Hepatocyte (in vitro differentiated cells): ENCODE measurements at regions not wholly inside any gene's neighbourhood (a gene's known extent, or its start where the extent isn't known, plus 50 kb on each side); places are given as distances from the start of the nearest gene placed in this dataset.

ENCODE experiments used
- DNase-seq: peaks from one replicate; pipeline ENCODE4 v3.0.0-alpha.2; 2016; ENCODE audit warnings: low spot score
- H2AFZ ChIP-seq: fragments of 200-600 bp; sonication (generic); 2 replicates; pipeline ENCODE4 v1.6.0; 2016; ENCODE audit warnings: antibody characterized with exemption, mild to moderate bottlenecking
- H3K27ac ChIP-seq: fragments of 200-600 bp; sonication (generic); 2 replicates; pipeline ENCODE4 v1.5.1; 2016; ENCODE audit warnings: mild to moderate bottlenecking
- H3K27me3 ChIP-seq: fragments of 200-600 bp; sonication (generic); 2 replicates; pipeline ENCODE4 v1.6.1; 2016
- H3K36me3 ChIP-seq: fragments of 200-600 bp; sonication (generic); replicated peaks from 2 replicates; pipeline ENCODE4 v1.5.1; 2016; ENCODE audit warnings: low read depth; ENCODE audit not compliant: insufficient read depth
- H3K4me1 ChIP-seq: fragments of 200-600 bp; sonication (generic); 2 replicates; pipeline ENCODE4 v1.5.1; 2016; ENCODE audit warnings: mild to moderate bottlenecking, moderate library complexity; ENCODE audit not compliant: insufficient read depth
- H3K4me2 ChIP-seq: fragments of 200-600 bp; sonication (generic); 2 replicates; pipeline ENCODE4 v1.6.0; 2016
- H3K4me3 ChIP-seq: fragments of 200-600 bp; sonication (generic); 2 replicates; pipeline ENCODE4 v1.5.1; 2016; ENCODE audit warnings: mild to moderate bottlenecking
- H3K79me2 ChIP-seq: fragments of 200-600 bp; sonication (generic); 2 replicates; pipeline ENCODE4 v1.6.0; 2017; ENCODE audit warnings: mild to moderate bottlenecking
- H3K9me2 ChIP-seq: fragments of 200-600 bp; sonication (generic); replicated peaks from 2 replicates; pipeline ENCODE4 v1.6.0; 2017; ENCODE audit warnings: mild to moderate bottlenecking; ENCODE audit not compliant: insufficient read depth
- H3K9me3 ChIP-seq: fragments of 200-600 bp; sonication (generic); 2 replicates; pipeline ENCODE4 v1.5.1; 2016; ENCODE audit warnings: low read depth, mild to moderate bottlenecking
- H4K20me1 ChIP-seq: fragments of 200-600 bp; sonication (generic); 2 replicates; pipeline ENCODE4 v1.6.0; 2016; ENCODE audit warnings: mild to moderate bottlenecking; ENCODE audit not compliant: insufficient read depth, poor library complexity, severe bottlenecking
- EZH2 ChIP-seq: fragments of 200-600 bp; sonication (generic); IDR thresholded peaks from 2 replicates; pipeline ENCODE4 v1.6.1; 2016; ENCODE audit warnings: antibody characterized with exemption, mild to moderate bottlenecking, borderline replicate concordance
- EZH2phosphoT487 ChIP-seq: fragments of 200-600 bp; sonication (generic); IDR thresholded peaks from one replicate; pipeline ENCODE4 v1.6.1; 2018; ENCODE audit warnings: antibody characterized with exemption, mild to moderate bottlenecking, low read depth, moderate library complexity; ENCODE audit not compliant: unreplicated experiment, severe bottlenecking
- WGBS: methylation state at CpG from one replicate; pipeline ENCODE4 v1.1.6; 2016; ENCODE audit warnings: low lambda C conversion rate; ENCODE audit errors: missing lambda C conversion rate; 5-methylcytosine and 5-hydroxymethylcytosine counted together
- TF ChIP-seq, protein P1 (sequence below): fragments of 200-600 bp; sonication (generic); IDR thresholded peaks from 2 replicates; pipeline ENCODE4 v1.5.1; 2016; ENCODE audit warnings: antibody characterized with exemption, mild to moderate bottlenecking; ENCODE audit not compliant: poor library complexity

DNA sequence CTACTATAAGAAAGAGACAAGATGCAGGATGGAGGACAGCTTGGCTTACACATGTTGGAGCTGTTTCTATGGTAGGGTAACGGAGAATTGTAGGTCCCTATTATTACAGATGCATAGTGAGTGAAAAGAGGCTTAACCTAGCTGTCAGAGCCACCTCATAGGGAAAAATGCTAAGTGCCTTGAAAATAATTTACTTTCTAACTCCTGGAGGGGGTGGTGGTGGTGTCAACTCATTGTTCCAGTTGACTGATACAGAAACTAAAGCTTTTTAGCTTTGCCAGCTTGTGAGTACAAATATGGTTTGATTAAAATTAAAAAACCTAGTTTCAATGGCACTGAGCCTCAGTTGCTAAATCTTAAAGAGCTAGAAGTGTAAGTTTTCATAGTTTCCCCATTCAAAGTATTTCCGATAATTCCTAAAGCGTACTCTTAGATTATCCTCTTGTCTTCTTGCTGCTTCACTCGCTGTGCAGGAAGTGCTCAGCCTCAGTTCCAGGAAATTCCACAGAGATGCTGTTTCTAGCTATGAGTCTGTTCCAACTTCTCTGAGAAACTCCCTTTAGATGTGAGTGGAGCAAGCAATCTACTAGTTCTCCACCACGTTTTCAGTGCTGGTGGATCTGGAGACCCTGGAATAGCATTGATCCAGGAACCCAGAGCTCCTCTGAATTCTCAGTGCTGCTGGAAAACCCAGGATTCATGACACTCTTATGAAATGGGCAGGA lies 265.2 kb downstream of the DMAC1 start:
- Histone ChIP-seq H3K4me3 (no peak overlapping the region), H3K79me2 (no peaks in the 10 kb centered on the region), H3K27ac (no peak overlapping the region), H2AFZ (no peak overlapping the region), H3K9me2 (no peaks in the 10 kb centered on the region), H4K20me1 (no peaks in the 10 kb centered on the region), H3K27me3 (no peaks in the 10 kb centered on the region), H3K4me2 (no peak overlapping the region), H3K36me3 (no peaks in the 10 kb centered on the region), H3K9me3 (no peaks in the 10 kb centered on the region), H3K4me1 (no peaks in the 10 kb centered on the region)
- DNase-seq, result no peak
- WGBS, result 89% methylated on average over 5 of the region's 5 CpGs
- TF ChIP-seq EZH2phosphoT487 (no peak), EZH2 (no peak)
- TF ChIP-seq, protein P1, sequence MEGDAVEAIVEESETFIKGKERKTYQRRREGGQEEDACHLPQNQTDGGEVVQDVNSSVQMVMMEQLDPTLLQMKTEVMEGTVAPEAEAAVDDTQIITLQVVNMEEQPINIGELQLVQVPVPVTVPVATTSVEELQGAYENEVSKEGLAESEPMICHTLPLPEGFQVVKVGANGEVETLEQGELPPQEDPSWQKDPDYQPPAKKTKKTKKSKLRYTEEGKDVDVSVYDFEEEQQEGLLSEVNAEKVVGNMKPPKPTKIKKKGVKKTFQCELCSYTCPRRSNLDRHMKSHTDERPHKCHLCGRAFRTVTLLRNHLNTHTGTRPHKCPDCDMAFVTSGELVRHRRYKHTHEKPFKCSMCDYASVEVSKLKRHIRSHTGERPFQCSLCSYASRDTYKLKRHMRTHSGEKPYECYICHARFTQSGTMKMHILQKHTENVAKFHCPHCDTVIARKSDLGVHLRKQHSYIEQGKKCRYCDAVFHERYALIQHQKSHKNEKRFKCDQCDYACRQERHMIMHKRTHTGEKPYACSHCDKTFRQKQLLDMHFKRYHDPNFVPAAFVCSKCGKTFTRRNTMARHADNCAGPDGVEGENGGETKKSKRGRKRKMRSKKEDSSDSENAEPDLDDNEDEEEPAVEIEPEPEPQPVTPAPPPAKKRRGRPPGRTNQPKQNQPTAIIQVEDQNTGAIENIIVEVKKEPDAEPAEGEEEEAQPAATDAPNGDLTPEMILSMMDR, result no peak

DNA sequence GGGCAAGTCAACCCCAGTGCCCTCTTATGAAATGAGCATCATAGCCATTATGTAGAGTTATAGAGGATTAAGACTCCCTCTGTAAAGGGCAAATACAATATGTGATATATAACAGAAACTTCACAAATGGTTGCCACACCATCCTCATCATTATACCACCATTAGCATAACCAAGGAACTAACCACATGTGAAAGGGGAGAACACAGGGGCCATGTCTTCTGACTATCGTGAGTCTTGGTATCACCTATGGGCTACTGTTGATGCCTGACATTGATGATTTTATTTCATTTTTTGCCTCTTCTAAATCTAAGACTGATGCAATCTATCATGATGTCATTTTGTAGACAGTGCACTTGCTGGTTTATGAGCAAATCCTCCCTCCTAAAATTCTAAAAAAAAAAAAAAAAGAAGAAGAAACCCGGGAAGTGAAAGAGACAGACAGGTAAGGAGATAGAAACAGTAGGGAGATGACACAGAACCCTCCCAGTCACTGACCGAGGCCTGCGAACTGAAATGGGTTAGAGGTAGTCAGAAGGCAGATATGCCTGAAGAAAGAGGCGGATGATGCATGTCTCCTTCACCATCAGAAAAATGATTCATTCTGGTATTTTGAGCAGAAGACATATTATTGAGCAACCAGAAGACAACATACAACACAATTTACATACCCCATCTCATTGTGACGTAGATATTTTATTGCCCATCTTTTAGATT lies 266.0 kb downstream of the DMAC1 start:
- H4K20me1 ChIP-seq, result no peaks in the 10 kb centered on the region
- H2AFZ ChIP-seq, result no peak overlapping the region
- no peaks in the 10 kb centered on the region for H3K79me2 ChIP-seq
- no peaks in the 10 kb centered on the region for H3K27me3 ChIP-seq
- no peaks in the 10 kb centered on the region for H3K36me3 ChIP-seq
- DNase-seq, result no peak
- H3K9me2 ChIP-seq, result no peaks in the 10 kb centered on the region
- TF ChIP-seq EZH2phosphoT487 (no peak), EZH2 (no peak)
- TF ChIP-seq, protein P1, result no peak
- H3K27ac ChIP-seq, result no peak overlapping the region
- H3K4me1 ChIP-seq, result no peaks in the 10 kb centered on the region
- H3K4me3 ChIP-seq, result no peak overlapping the region
- no peaks in the 10 kb centered on the region for H3K9me3 ChIP-seq
- H3K4me2 ChIP-seq, result no peak overlapping the region
- WGBS, result 92% methylated on average over 6 of the region's 6 CpGs

DNA sequence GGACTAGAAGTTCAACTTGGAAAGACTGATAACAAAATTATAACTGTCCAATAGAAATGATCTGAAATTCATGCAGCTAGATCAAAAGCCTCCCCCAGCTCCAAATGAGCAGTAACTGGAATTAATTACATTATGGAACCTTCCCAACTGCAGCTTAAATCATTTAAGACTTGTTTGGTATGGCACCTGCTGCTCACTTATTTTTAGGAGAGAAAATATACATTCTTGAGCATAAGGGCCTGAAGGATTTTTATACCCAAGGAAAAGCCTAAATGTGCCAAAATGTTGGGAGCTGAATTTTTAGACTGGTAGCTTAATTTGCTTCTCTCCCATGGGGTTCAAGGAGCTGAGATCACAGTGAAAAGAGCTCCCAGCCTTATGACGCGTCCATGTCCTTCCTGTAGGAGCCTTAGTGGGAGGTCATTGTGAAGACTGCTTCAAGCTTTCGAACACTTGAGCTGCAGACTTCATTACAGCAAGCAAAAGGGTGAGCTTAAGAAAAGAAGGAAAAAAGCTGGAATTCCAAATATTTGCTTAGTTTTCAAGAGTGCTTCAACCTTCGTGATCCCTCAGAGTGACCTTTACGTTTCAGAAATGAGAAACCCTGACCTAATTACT lies 276.0 kb downstream of the DMAC1 start:
- no peak overlapping the region for H3K4me2 ChIP-seq
- DNase-seq, result no peak
- no peak overlapping the region for H3K27ac ChIP-seq
- no peaks in the 10 kb centered on the region for H3K36me3 ChIP-seq
- H4K20me1 ChIP-seq, result no peaks in the 10 kb centered on the region
- no peaks in the 10 kb centered on the region for H3K9me2 ChIP-seq
- H2AFZ ChIP-seq, result no peak overlapping the region
- no peaks in the 10 kb centered on the region for H3K27me3 ChIP-seq
- peaks cover 4% of the 10 kb centered on the region for H3K4me1 ChIP-seq
- TF ChIP-seq, protein P1, result no peak
- TF ChIP-seq EZH2phosphoT487, result no peak
- no peak for TF ChIP-seq EZH2
- 63% methylated on average over 5 of the region's 5 CpGs for WGBS
- no peaks in the 10 kb centered on the region for H3K9me3 ChIP-seq
- H3K79me2 ChIP-seq, result no peaks in the 10 kb centered on the region
- H3K4me3 ChIP-seq, result no peak overlapping the region
